GM18519 (cell line): ENCODE measurements at regions not wholly inside any gene's neighbourhood (a gene's known extent, or its start where the extent isn't known, plus 50 kb on each side); places are given as distances from the start of the nearest gene placed in this dataset.
"Not testable (repeated sequence)": the region's sequence is repeated elsewhere in the genome, so short reads cannot be mapped to it uniquely, and the experiment has no call there.

Experiments used
- ATAC-seq: cut with Tn5 transposase; IDR thresholded peaks from one replicate; pipeline ENCODE4 v1.9.1; 2021; ENCODE audit warnings: mild to moderate bottlenecking, moderate library complexity; ENCODE audit not compliant: unreplicated experiment, low FRiP score

- no peak for ATAC-seq
Measured at GRCh38 chr10:130689743-130690626, 553.8 kb downstream of the GLRX3 start.

GRCh38 chr10:130691776-130692175 is 555.6 kb downstream of the GLRX3 start:
- ATAC-seq, result no peak

- no peak for ATAC-seq
Measured at GRCh38 chr10:130696870-130697269, 560.7 kb downstream of the GLRX3 start.

GRCh38 chr10:130707389-130707979 is 571.3 kb downstream of the GLRX3 start:
- no peak for ATAC-seq

GRCh38 chr10:130708465-130709070 is 572.4 kb downstream of the GLRX3 start:
- no peak for ATAC-seq

GRCh38 chr10:130709415-130709814 is 573.2 kb downstream of the GLRX3 start:
- no peak for ATAC-seq

GRCh38 chr10:130711072-130711471 is 574.9 kb downstream of the GLRX3 start:
- ATAC-seq, result no peak

GRCh38 chr10:130713135-130713534 is 576.9 kb downstream of the GLRX3 start:
- ATAC-seq, result no peak

GRCh38 chr10:130713731-130714130 is 577.5 kb downstream of the GLRX3 start:
- ATAC-seq, result no peak

- no peak for ATAC-seq
Measured at GRCh38 chr10:130714742-130715467, 578.7 kb downstream of the GLRX3 start.

- ATAC-seq, result no peak
Measured at GRCh38 chr10:130715686-130716670, 579.8 kb downstream of the GLRX3 start.

GRCh38 chr10:130717083-130717482 is 580.9 kb downstream of the GLRX3 start:
- no peak for ATAC-seq

- not testable (repeated sequence) for ATAC-seq
Measured at GRCh38 chr10:130718744-130719447, 582.7 kb downstream of the GLRX3 start.

- no peak for ATAC-seq
Measured at GRCh38 chr10:130719448-130719752, 583.2 kb downstream of the GLRX3 start.

GRCh38 chr10:130720235-130720634 is 584.0 kb downstream of the GLRX3 start:
- no peak for ATAC-seq

- no peak for ATAC-seq
Measured at GRCh38 chr10:130721971-130722370, 585.8 kb downstream of the GLRX3 start.

GRCh38 chr10:130723704-130724103 is 587.5 kb downstream of the GLRX3 start:
- no peak for ATAC-seq

GRCh38 chr10:130725474-130725970 is 586.0 kb downstream of the TCERG1L start:
- ATAC-seq, result no peak
